T-helper 2 cell treated with Interferon-gamma antibody and Interleukin-4, amounts not matched to agents 5 μg/mL and 100 μg/mL, for 36 hours (primary cell): ENCODE measurements at regions not wholly inside any gene's neighbourhood (a gene's known extent, or its start where the extent isn't known, plus 50 kb on each side); places are given as distances from the start of the nearest gene placed in this dataset.
"Not testable (repeated sequence)": the region's sequence is repeated elsewhere in the genome, so short reads cannot be mapped to it uniquely, and the experiment has no call there.

Experiments
- DNase-seq: peaks from one replicate; pipeline ENCODE4 v3.0.0; 2021; ENCODE audit warnings: low spot score
- H3K27ac Mint-ChIP-seq: one replicate; pipeline ENCODE4 v1.8.0; 2021; ENCODE audit warnings: mild to moderate bottlenecking, mixed read lengths
- H3K27me3 Mint-ChIP-seq: one replicate; pipeline ENCODE4 v1.8.0; 2021; ENCODE audit warnings: low read depth, mixed read lengths
- H3K36me3 Mint-ChIP-seq: one replicate; pipeline ENCODE4 v1.8.0; 2021; ENCODE audit warnings: low read depth, mixed read lengths
- H3K4me1 Mint-ChIP-seq: one replicate; pipeline ENCODE4 v1.8.0; 2021; ENCODE audit warnings: low read depth, mixed read lengths
- H3K4me3 Mint-ChIP-seq: one replicate; pipeline ENCODE4 v1.8.0; 2022; ENCODE audit warnings: mild to moderate bottlenecking, moderate library complexity, mixed read lengths
- H3K9me3 Mint-ChIP-seq: one replicate; pipeline ENCODE4 v1.8.0; 2021; ENCODE audit warnings: mixed read lengths

- not testable (repeated sequence) for H3K9me3 Mint-ChIP-seq, H3K27me3 Mint-ChIP-seq, H3K4me3 Mint-ChIP-seq, DNase-seq, H3K4me1 Mint-ChIP-seq, H3K27ac Mint-ChIP-seq, H3K36me3 Mint-ChIP-seq
Measured at GRCh38 chr2:175410941-175411340, 229.4 kb upstream of the ATP5MC3 start.

GRCh38 chr2:175404839-175405238 is 223.3 kb upstream of the ATP5MC3 start:
- no peaks in the 10 kb centered on the region for H3K9me3 Mint-ChIP-seq
- H3K4me3 Mint-ChIP-seq = no peak overlapping the region
- DNase-seq = no peak
- peaks cover 5% of the 10 kb centered on the region for H3K27me3 Mint-ChIP-seq
- no peak overlapping the region for H3K27ac Mint-ChIP-seq
- no peaks in the 10 kb centered on the region for H3K36me3 Mint-ChIP-seq
- H3K4me1 Mint-ChIP-seq = peaks cover 6% of the 10 kb centered on the region

GRCh38 chr2:175403599-175404221 is 222.2 kb upstream of the ATP5MC3 start:
- H3K4me3 Mint-ChIP-seq = no peak overlapping the region
- DNase-seq = no peak
- H3K36me3 Mint-ChIP-seq = no peaks in the 10 kb centered on the region
- peaks cover 6% of the 10 kb centered on the region for H3K4me1 Mint-ChIP-seq
- no peaks in the 10 kb centered on the region for H3K9me3 Mint-ChIP-seq
- no peak overlapping the region for H3K27ac Mint-ChIP-seq
- peaks cover 5% of the 10 kb centered on the region for H3K27me3 Mint-ChIP-seq

GRCh38 chr2:175402571-175402970 is 221.1 kb upstream of the ATP5MC3 start:
- no peak overlapping the region for H3K27ac Mint-ChIP-seq
- no peak overlapping the region for H3K4me3 Mint-ChIP-seq
- no peaks in the 10 kb centered on the region for H3K36me3 Mint-ChIP-seq
- H3K27me3 Mint-ChIP-seq = peaks cover 5% of the 10 kb centered on the region
- no peak for DNase-seq
- peaks cover 6% of the 10 kb centered on the region for H3K4me1 Mint-ChIP-seq
- H3K9me3 Mint-ChIP-seq = no peaks in the 10 kb centered on the region

GRCh38 chr2:175401956-175402469 is 220.5 kb upstream of the ATP5MC3 start:
- Mint-ChIP-seq H3K4me3 (no peak overlapping the region), H3K36me3 (no peaks in the 10 kb centered on the region), H3K9me3 (no peaks in the 10 kb centered on the region), H3K27ac (no peak overlapping the region), H3K27me3 (peaks cover 5% of the 10 kb centered on the region), H3K4me1 (peaks cover 6% of the 10 kb centered on the region)
- no peak for DNase-seq

- Mint-ChIP-seq H3K9me3 (no peaks in the 10 kb centered on the region), H3K4me3 (no peak overlapping the region), H3K27me3 (peaks cover 5% of the 10 kb centered on the region), H3K4me1 (peaks cover 6% of the 10 kb centered on the region), H3K36me3 (no peaks in the 10 kb centered on the region), H3K27ac (no peak overlapping the region)
- no peak for DNase-seq
Measured at GRCh38 chr2:175400975-175401374, 219.5 kb upstream of the ATP5MC3 start.

- H3K4me1 Mint-ChIP-seq = peaks cover 2% of the 10 kb centered on the region
- no peak overlapping the region for H3K4me3 Mint-ChIP-seq
- peaks cover 5% of the 10 kb centered on the region for H3K27me3 Mint-ChIP-seq
- no peak overlapping the region for H3K27ac Mint-ChIP-seq
- DNase-seq = no peak
- H3K36me3 Mint-ChIP-seq = no peaks in the 10 kb centered on the region
- H3K9me3 Mint-ChIP-seq = no peaks in the 10 kb centered on the region
Measured at GRCh38 chr2:175399326-175399725, 217.8 kb upstream of the ATP5MC3 start.

- no peak overlapping the region for H3K27ac Mint-ChIP-seq
- H3K36me3 Mint-ChIP-seq = no peaks in the 10 kb centered on the region
- no peaks in the 10 kb centered on the region for H3K9me3 Mint-ChIP-seq
- no peak for DNase-seq
- peaks cover 3% of the 10 kb centered on the region for H3K27me3 Mint-ChIP-seq
- no peaks in the 10 kb centered on the region for H3K4me1 Mint-ChIP-seq
- H3K4me3 Mint-ChIP-seq = no peak overlapping the region
Measured at GRCh38 chr2:175398848-175399247, 217.3 kb upstream of the ATP5MC3 start.

- no peak overlapping the region for H3K4me3 Mint-ChIP-seq
- H3K27me3 Mint-ChIP-seq = peaks cover 3% of the 10 kb centered on the region
- no peak overlapping the region for H3K27ac Mint-ChIP-seq
- no peak for DNase-seq
- H3K36me3 Mint-ChIP-seq = no peaks in the 10 kb centered on the region
- no peaks in the 10 kb centered on the region for H3K9me3 Mint-ChIP-seq
- H3K4me1 Mint-ChIP-seq = no peaks in the 10 kb centered on the region
Measured at GRCh38 chr2:175396696-175397095, 215.2 kb upstream of the ATP5MC3 start.

- no peak for DNase-seq
- no peaks in the 10 kb centered on the region for H3K27me3 Mint-ChIP-seq
- no peaks in the 10 kb centered on the region for H3K36me3 Mint-ChIP-seq
- H3K27ac Mint-ChIP-seq = no peak overlapping the region
- no peaks in the 10 kb centered on the region for H3K4me1 Mint-ChIP-seq
- H3K4me3 Mint-ChIP-seq = no peak overlapping the region
- no peaks in the 10 kb centered on the region for H3K9me3 Mint-ChIP-seq
Measured at GRCh38 chr2:175393851-175394250, 212.3 kb upstream of the ATP5MC3 start.

GRCh38 chr2:175383286-175383685 is 201.8 kb upstream of the ATP5MC3 start:
- H3K4me1 Mint-ChIP-seq = no peaks in the 10 kb centered on the region
- H3K4me3 Mint-ChIP-seq = no peak overlapping the region

GRCh38 chr2:175373729-175374128 is 192.2 kb upstream of the ATP5MC3 start:
- Mint-ChIP-seq H3K36me3 (no peaks in the 10 kb centered on the region), H3K4me1 (peaks cover 2% of the 10 kb centered on the region), H3K27me3 (peaks cover 11% of the 10 kb centered on the region), H3K9me3 (no peaks in the 10 kb centered on the region), H3K27ac (no peak overlapping the region), H3K4me3 (no peak overlapping the region)
- DNase-seq = no peak

More at GRCh38 chr2:175383286-175383685, 201.8 kb upstream of the ATP5MC3 start:
- Mint-ChIP-seq H3K36me3 (no peaks in the 10 kb centered on the region), H3K9me3 (peaks cover 26% of the 10 kb centered on the region), H3K27me3 (no peaks in the 10 kb centered on the region), H3K27ac (no peak overlapping the region)
- no peak for DNase-seq

- Mint-ChIP-seq H3K9me3 (no peaks in the 10 kb centered on the region), H3K27ac (no peak overlapping the region), H3K27me3 (peaks cover 11% of the 10 kb centered on the region), H3K36me3 (no peaks in the 10 kb centered on the region), H3K4me1 (peaks cover 2% of the 10 kb centered on the region), H3K4me3 (no peak overlapping the region)
- no peak for DNase-seq
Measured at GRCh38 chr2:175372704-175373701, 191.5 kb upstream of the ATP5MC3 start.

- no peak overlapping the region for H3K27ac Mint-ChIP-seq
- H3K36me3 Mint-ChIP-seq = no peaks in the 10 kb centered on the region
- H3K4me1 Mint-ChIP-seq = peaks cover 2% of the 10 kb centered on the region
- DNase-seq = no peak
- H3K4me3 Mint-ChIP-seq = no peak overlapping the region
- no peaks in the 10 kb centered on the region for H3K9me3 Mint-ChIP-seq
- peaks cover 11% of the 10 kb centered on the region for H3K27me3 Mint-ChIP-seq
Measured at GRCh38 chr2:175371378-175371777, 189.9 kb upstream of the ATP5MC3 start.
